ENCODE measurements at regions not wholly inside any gene's neighbourhood (a gene's known extent, or its start where the extent isn't known, plus 50 kb on each side); places are given as distances from the start of the nearest gene placed in this dataset.
"Not testable (repeated sequence)": the region's sequence is repeated elsewhere in the genome, so short reads cannot be mapped to it uniquely, and the experiment has no call there.

GRCh38 chr7:113292105-113292504 lies 173.8 kb upstream of the SMIM30 start:
- DNase-seq: no peak

- no peak for DNase-seq
These were observed 172.7 kb upstream of the SMIM30 start for GRCh38 chr7:113291058-113291457.

- no peak for DNase-seq
These were observed 170.9 kb upstream of the SMIM30 start for GRCh38 chr7:113289140-113289740.

GRCh38 chr7:113285411-113285810 lies 167.1 kb upstream of the SMIM30 start:
- DNase-seq: no peak

GRCh38 chr7:113283861-113284260 lies 165.5 kb upstream of the SMIM30 start:
- DNase-seq: no peak

- DNase-seq: no peak
These were observed 164.5 kb upstream of the SMIM30 start for GRCh38 chr7:113282875-113283274.

- DNase-seq: no peak
These were observed 162.9 kb upstream of the SMIM30 start for GRCh38 chr7:113281223-113281622.

GRCh38 chr7:113279256-113279655 lies 160.9 kb upstream of the SMIM30 start:
- DNase-seq: no peak

GRCh38 chr7:113270790-113271189 lies 152.4 kb upstream of the SMIM30 start:
- no peak for DNase-seq

- DNase-seq: not testable (repeated sequence)
These were observed 151.2 kb upstream of the SMIM30 start for GRCh38 chr7:113269592-113269991.

GRCh38 chr7:113268757-113269156 lies 150.4 kb upstream of the SMIM30 start:
- DNase-seq: no peak

- no peak for DNase-seq
These were observed 149.5 kb upstream of the SMIM30 start for GRCh38 chr7:113267885-113268284.

- no peak for DNase-seq
These were observed 148.9 kb upstream of the SMIM30 start for GRCh38 chr7:113267271-113267670.

GRCh38 chr7:113263749-113264148 lies 145.4 kb upstream of the SMIM30 start:
- DNase-seq: no peak

GRCh38 chr7:113263215-113263742 lies 144.9 kb upstream of the SMIM30 start:
- not testable (repeated sequence) for DNase-seq

GRCh38 chr7:113256883-113257531 lies 138.7 kb upstream of the SMIM30 start:
- DNase-seq: no peak

GRCh38 chr7:113247198-113247597 lies 128.8 kb upstream of the SMIM30 start:
- no peak for DNase-seq

GRCh38 chr7:113246738-113247137 lies 128.4 kb upstream of the SMIM30 start:
- no peak for DNase-seq

GRCh38 chr7:113232885-113233284 lies 114.5 kb upstream of the SMIM30 start:
- DNase-seq: no peak

- no peak for DNase-seq
These were observed 112.3 kb upstream of the SMIM30 start for GRCh38 chr7:113230691-113231090.

- no peak for DNase-seq
These were observed 99.0 kb upstream of the SMIM30 start for GRCh38 chr7:113217314-113217713.

GRCh38 chr7:113216038-113216437 lies 97.7 kb upstream of the SMIM30 start:
- no peak for DNase-seq

- DNase-seq: no peak
These were observed 91.3 kb upstream of the SMIM30 start for GRCh38 chr7:113209449-113210203.

GRCh38 chr7:113207931-113208330 lies 89.6 kb upstream of the SMIM30 start:
- DNase-seq: no peak

Data from activated CD4-positive, alpha-beta T cell treated with anti-CD3 and anti-CD28 coated beads for 1 hour (primary cell).